ENCODE measurements at regions not wholly inside any gene's neighbourhood (a gene's known extent, or its start where the extent isn't known, plus 50 kb on each side); places are given as distances from the start of the nearest gene placed in this dataset.
"Not testable (repeated sequence)": the region's sequence is repeated elsewhere in the genome, so short reads cannot be mapped to it uniquely, and the experiment has no call there.

- no peak for DNase-seq (ENCODE audit: low spot score)
These were observed 615.4 kb downstream of the MAFB start for GRCh38 chr20:40073535-40074111.

- DNase-seq (ENCODE audit: low spot score), result no peak
These were observed 616.1 kb downstream of the MAFB start for GRCh38 chr20:40072907-40073306.

GRCh38 chr20:40056171-40056570, 632.9 kb downstream of the MAFB start:
- DNase-seq (ENCODE audit: low spot score), result no peak

- no peak for DNase-seq (ENCODE audit: low spot score)
These were observed 633.3 kb downstream of the MAFB start for GRCh38 chr20:40055711-40056110.

GRCh38 chr20:40054311-40054710, 634.7 kb downstream of the MAFB start:
- no peak for DNase-seq (ENCODE audit: low spot score)

- DNase-seq (ENCODE audit: low spot score), result no peak
These were observed 638.4 kb downstream of the MAFB start for GRCh38 chr20:40050596-40050995.

- DNase-seq (ENCODE audit: low spot score), result no peak
These were observed 639.2 kb downstream of the MAFB start for GRCh38 chr20:40049854-40050253.

- DNase-seq (ENCODE audit: low spot score), result no peak
These were observed 642.3 kb downstream of the MAFB start for GRCh38 chr20:40046703-40047102.

- DNase-seq (ENCODE audit: low spot score), result no peak
These were observed 651.5 kb downstream of the MAFB start for GRCh38 chr20:40037511-40037910.

GRCh38 chr20:40029589-40029988, 659.4 kb downstream of the MAFB start:
- DNase-seq (ENCODE audit: low spot score), result no peak

- DNase-seq (ENCODE audit: low spot score), result no peak
These were observed 669.5 kb downstream of the MAFB start for GRCh38 chr20:40019510-40019909.

- DNase-seq (ENCODE audit: low spot score), result no peak
These were observed 671.3 kb downstream of the MAFB start for GRCh38 chr20:40017765-40018164.

GRCh38 chr20:40016890-40017289, 672.1 kb downstream of the MAFB start:
- DNase-seq (ENCODE audit: low spot score), result no peak

GRCh38 chr20:40016392-40016791, 672.6 kb downstream of the MAFB start:
- no peak for DNase-seq (ENCODE audit: low spot score)

GRCh38 chr20:40012026-40012425, 677.0 kb downstream of the MAFB start:
- DNase-seq (ENCODE audit: low spot score), result not testable (repeated sequence)

- no peak for DNase-seq (ENCODE audit: low spot score)
These were observed 678.6 kb downstream of the MAFB start for GRCh38 chr20:40010483-40010882.

GRCh38 chr20:40009542-40009941, 679.5 kb downstream of the MAFB start:
- DNase-seq (ENCODE audit: low spot score), result no peak

GRCh38 chr20:40008177-40008576, 680.9 kb downstream of the MAFB start:
- DNase-seq (ENCODE audit: low spot score), result no peak

GRCh38 chr20:40006168-40006860, 682.7 kb downstream of the MAFB start:
- no peak for DNase-seq (ENCODE audit: low spot score)

GRCh38 chr20:40004092-40004491, 684.9 kb downstream of the MAFB start:
- not testable (repeated sequence) for DNase-seq (ENCODE audit: low spot score)

- DNase-seq (ENCODE audit: low spot score), result no peak
These were observed 695.3 kb downstream of the MAFB start for GRCh38 chr20:39993742-39994141.

- DNase-seq (ENCODE audit: low spot score), result no peak
These were observed 698.3 kb downstream of the MAFB start for GRCh38 chr20:39990692-39991091.

- DNase-seq (ENCODE audit: low spot score), result no peak
These were observed 700.0 kb downstream of the MAFB start for GRCh38 chr20:39988991-39989390.
